GM12878 (cell line): ENCODE measurements at regions not wholly inside any gene's neighbourhood (a gene's known extent, or its start where the extent isn't known, plus 50 kb on each side); places are given as distances from the start of the nearest gene placed in this dataset.

Source experiments
- ATF3 ChIP-seq: IDR thresholded peaks from 2 replicates; pipeline ENCODE4 v1.6.1; 2011; ENCODE audit warnings: low read depth, mild to moderate bottlenecking, low read length, moderate library complexity, borderline replicate concordance; ENCODE audit errors: extremely low read depth
- CREB1 ChIP-seq: IDR thresholded peaks from 2 replicates; pipeline ENCODE4 v1.6.1; 2012; ENCODE audit warnings: low read depth, mild to moderate bottlenecking, inconsistent platforms
- CTCF ChIP-seq, 3 experiments: IDR thresholded peaks in 2 of 3; conservative IDR thresholded peaks in 1 of 3; 2 replicates each; pipeline ENCODE4 v1.5.1; 2011; ENCODE audit warnings: low read depth in 3 of 3, low read length in 3 of 3, mild to moderate bottlenecking in 3 of 3, control low read depth in 2 of 3, moderate library complexity in 2 of 3, inconsistent platforms in 1 of 3, mixed read lengths in 1 of 3; ENCODE audit not compliant: control insufficient read depth in 2 of 3, insufficient read depth in 1 of 3; ENCODE audit errors: extremely low read depth in 1 of 3
- CUX1 ChIP-seq: IDR thresholded peaks from 2 replicates; pipeline ENCODE4 v1.6.1; 2012; ENCODE audit warnings: improper control_type of control experiment, low read depth, low read length; ENCODE audit not compliant: insufficient replicate concordance
- EGR1 ChIP-seq, 2 experiments: IDR thresholded peaks; 1 replicate in 1 of 2; 2 replicates in 1 of 2; pipeline ENCODE4 v1.6.1; 2011 to 2012; ENCODE audit warnings: low read depth in 2 of 2, low read length in 2 of 2, borderline replicate concordance in 1 of 2, mild to moderate bottlenecking in 1 of 2, moderate library complexity in 1 of 2
- HDAC6 ChIP-seq: fragments of 200-600 bp; sonication (generic); IDR thresholded peaks from one replicate; pipeline ENCODE4 v1.8.0; 2017; ENCODE audit warnings: antibody characterized with exemption; ENCODE audit not compliant: unreplicated experiment
- MAX ChIP-seq: IDR thresholded peaks from 2 replicates; pipeline ENCODE4 v1.6.1; 2012; ENCODE audit warnings: low read depth, low read length, improper control_type of control experiment
- POLR2A ChIP-seq: IDR thresholded peaks from 2 replicates; pipeline ENCODE4 v1.6.1; 2011; ENCODE audit warnings: low read depth, mild to moderate bottlenecking, low read length
- RAD21 ChIP-seq: IDR thresholded peaks from 2 replicates; pipeline ENCODE4 v1.6.1; 2011; ENCODE audit warnings: mild to moderate bottlenecking, low read depth, low read length, moderate library complexity; ENCODE audit not compliant: insufficient read depth
- SMARCA5 ChIP-seq: fragments of 450-650 bp; IDR thresholded peaks from 2 replicates; pipeline ENCODE4 v1.6.1; 2017; ENCODE audit warnings: mild to moderate bottlenecking
- TAF1 ChIP-seq: IDR thresholded peaks from 2 replicates; pipeline ENCODE4 v1.6.1; 2011; ENCODE audit warnings: mild to moderate bottlenecking, low read depth, low read length, borderline replicate concordance
- ZBTB33 ChIP-seq: fragments of 450-650 bp; IDR thresholded peaks from 2 replicates; pipeline ENCODE4 v1.6.1; 2017; ENCODE audit warnings: mild to moderate bottlenecking

GRCh38 chr3:72203105-72203504, 418.2 kb upstream of the PROK2 start:
- no peak for TF ChIP-seq CREB1
- no peak for TF ChIP-seq CTCF (IDR thresholded peaks at IDR 0.05 in 2 of 3, conservative IDR thresholded peaks at IDR 0.05 in 1 of 3; ENCODE audit: control insufficient read depth in 2 of 3, extremely low read depth in 1 of 3, insufficient read depth in 1 of 3, low read depth in 3 of 3, low read length in 3 of 3)
- TF ChIP-seq MAX = no peak
- TF ChIP-seq EGR1 (IDR thresholded peaks at IDR 0.05; ENCODE audit: borderline replicate concordance in 1 of 2, low read depth in 2 of 2, low read length in 2 of 2) = no peak
- no peak for TF ChIP-seq POLR2A
- TF ChIP-seq CUX1 = no peak
- no peak for TF ChIP-seq TAF1
- no peak for TF ChIP-seq ATF3
- no peak for TF ChIP-seq ZBTB33
- no peak for TF ChIP-seq SMARCA5
- no peak for TF ChIP-seq HDAC6
- TF ChIP-seq RAD21 = no peak
